CD4-positive, alpha-beta T cell treated with Interleukin-1 beta for 1 hour (primary cell): ENCODE measurements at regions not wholly inside any gene's neighbourhood (a gene's known extent, or its start where the extent isn't known, plus 50 kb on each side); places are given as distances from the start of the nearest gene placed in this dataset.

ENCODE experiments used
- DNase-seq, 2 donors: peaks; one replicate each; pipeline ENCODE4 v3.0.0-alpha.2; 2020 to 2022

GRCh38 chr6:14031516-14031915 is 86.1 kb upstream of the CD83 start:
- DNase-seq, result no peak

DNA sequence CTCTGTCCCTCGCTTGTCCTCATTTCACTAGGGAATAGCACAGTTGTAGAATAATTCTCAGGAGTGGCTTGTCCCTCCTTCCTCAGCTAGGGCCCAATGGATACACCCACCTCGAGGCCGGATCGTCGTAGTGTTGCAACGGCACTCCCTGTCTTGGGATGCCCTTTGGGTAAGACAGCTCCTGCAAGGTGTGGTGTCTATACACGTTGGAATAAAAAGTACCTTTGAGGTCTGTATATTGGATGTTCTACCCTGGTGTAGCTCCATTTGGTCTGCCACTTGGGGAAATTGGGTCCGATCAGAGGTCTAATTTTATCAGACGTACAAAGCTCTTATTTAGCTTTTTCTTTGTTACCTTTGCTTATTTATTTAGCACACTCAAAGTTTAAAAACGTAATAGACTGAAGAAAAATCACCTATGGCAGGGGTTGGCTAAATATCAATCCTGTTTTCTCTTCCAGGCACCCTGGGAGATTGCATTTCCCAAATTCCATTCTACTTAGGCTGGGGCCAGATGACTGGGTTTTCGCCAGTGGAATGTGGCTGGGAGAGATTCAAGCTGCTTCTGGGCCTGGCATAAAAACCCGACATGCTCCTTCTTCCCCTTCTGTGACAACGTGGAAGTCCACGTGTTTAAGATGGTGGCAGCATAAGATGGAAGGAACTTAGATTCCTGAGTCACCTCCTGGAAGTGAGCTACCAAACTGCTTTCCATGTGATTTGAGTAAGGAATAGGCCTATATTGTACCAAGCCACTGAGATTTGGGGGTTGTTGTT is 82.3 kb upstream of the CD83 start:
- DNase-seq, result no peak

GRCh38 chr6:14035874-14036273 is 81.7 kb upstream of the CD83 start:
- no peak for DNase-seq

- DNase-seq, result no peak
These were observed 80.7 kb upstream of the CD83 start for GRCh38 chr6:14036911-14037310.

DNA sequence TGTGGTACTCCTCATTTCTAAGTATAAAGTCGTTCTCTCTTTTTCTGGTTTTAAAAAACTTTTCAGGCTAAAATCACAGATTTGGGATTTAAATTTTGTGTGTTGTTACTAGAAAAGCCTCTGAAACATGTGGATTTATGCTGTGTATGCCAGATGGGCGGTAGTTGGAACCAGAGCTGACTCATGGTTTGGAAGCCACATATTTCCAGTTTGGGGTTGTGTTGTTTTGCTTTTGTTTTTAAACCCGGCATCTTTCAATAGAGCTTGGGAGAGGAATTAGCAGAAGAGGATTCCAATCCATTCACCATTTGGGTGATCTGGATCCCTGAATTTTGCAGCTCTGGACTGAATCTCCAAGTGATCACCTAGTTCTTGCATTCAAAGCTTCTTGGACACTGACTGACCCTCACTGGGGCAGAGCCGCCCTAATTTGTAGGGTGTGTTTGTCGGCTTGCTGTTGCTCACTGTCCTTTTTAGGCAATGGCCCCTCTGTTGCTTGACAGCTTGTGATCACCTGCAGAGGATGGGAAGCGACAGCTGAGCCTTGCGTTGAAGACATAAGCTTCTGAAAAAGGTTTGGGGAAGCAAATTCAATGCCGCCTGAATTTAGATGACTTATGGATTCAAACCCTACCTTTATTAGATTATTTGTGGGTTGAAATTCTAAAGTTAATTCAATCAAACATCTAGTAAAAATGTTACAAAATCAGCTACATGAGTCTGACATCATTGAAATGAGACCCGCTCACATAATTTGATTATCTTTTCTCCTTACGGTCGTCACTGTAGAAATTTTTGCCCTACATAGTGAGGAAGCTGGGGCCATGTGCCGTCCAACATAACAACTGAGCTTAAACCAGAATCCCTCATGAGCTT is 79.9 kb upstream of the CD83 start:
- no peak for DNase-seq

DNA sequence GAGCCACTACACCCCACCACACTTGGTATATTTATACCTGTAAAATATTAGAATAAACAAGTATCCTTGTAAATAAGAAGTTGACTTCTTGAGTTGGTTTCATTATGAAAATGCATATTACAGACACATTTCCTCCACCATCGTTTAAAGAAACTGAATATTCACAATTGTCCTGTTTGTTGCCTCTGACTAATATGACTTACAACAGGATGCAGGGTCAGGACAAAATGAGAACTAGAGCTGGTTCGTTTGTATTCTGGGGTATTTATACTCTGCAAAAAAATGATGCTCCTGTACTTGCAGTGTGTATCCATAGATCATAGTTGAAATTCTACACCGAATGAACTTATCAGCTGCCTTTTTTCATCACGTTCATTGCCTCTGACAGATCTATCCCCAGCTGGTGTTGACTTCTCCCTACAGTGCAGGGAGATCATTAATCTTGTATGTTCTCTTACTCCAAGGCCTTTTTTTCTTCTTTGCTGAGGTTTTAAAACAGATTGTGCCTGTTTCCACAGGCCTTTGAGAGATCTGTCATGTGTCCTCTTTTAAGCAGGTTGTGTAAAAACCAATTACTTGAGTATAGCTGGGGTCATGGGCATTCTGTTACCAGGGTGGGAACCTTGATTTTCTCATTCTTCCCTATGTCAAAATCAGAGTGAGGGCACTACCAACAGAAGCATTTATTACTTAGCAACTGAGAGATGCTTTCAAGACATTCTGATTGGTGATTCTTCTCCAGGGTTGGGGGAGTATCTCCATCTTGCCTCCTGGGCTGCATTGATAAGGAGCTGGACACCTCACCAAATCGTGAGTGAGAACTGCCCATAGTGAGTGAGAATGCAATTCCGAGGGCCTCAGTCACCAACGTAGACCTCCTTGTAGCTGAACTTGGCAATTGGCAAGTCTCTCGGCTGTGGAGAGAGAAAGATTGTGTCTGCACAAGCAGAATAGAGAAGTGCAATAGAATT is 78.8 kb upstream of the CD83 start:
- DNase-seq, result no peak

DNA sequence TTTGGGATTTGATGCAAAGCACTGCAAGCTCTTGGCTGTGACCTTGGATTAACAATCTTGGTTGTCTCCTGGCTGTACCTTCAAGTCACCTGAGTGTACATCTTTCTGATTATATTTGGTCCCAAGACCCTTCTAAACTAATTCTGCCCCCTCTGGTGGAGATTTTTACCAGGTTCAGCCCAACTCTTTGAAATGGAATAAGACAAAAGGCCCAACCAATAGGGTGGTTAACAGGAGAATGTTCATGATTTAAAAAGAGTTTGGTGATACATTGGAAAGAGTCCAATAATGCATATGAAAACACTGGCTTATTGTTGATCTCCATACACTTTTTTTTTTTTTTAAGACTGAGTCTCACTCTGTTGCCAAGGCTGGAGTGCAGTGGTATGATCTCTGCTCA is 77.5 kb upstream of the CD83 start:
- no peak for DNase-seq

- DNase-seq, result peak; percentile 31 to 46
These were observed 71.0 kb upstream of the CD83 start for GRCh38 chr6:14046476-14047068.

DNA sequence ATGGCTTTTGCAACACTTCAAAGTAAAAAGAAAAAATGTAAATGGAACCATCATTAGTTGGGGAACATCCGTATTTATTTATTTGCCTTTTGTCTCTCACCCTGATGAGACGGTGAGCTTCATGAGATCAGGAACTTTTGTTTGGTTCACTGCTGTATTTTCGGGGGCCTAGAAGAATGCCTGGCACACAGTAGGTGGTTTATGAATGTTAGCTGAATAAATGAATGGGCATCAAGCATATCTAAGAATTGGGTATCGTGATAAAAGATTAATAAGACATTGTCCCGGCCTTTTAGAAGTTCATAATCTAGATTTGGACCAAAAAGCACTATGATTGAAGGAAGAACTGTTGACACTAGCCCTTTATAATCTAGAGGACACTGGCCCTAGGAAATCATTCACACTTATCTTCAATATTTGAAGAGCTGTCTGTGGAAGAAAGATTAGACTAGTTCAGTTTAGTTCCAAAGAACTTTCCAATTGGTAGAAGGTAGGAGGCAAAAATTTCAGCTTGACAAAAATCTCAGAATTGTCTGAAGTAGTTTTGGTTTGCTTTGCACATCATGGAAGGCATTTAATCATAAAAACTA is 70.3 kb upstream of the CD83 start:
- DNase-seq, result no peak

- DNase-seq, result no peak
These were observed 68.7 kb upstream of the CD83 start for GRCh38 chr6:14048837-14049236.

GRCh38 chr6:14051355-14051754 is 66.2 kb upstream of the CD83 start:
- DNase-seq, result no peak

DNA sequence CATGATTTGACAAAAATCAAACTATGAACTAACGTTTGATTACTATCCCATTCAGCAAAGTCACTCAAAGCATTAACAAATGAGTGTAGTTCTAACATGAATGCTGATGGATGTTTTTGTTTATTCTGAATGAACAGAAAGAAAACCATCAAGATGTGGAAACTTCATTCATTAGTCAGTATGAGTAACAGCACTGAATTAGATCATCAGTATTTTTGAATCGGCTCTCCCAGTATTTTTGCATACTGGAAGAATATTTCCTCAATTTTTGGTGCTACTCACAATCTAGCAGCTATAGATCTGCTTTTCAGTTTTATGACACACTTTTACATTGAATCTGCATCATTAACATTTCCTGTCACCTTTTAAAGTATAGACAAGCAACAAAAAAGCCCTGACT is 63.8 kb upstream of the CD83 start:
- DNase-seq, result no peak

DNA sequence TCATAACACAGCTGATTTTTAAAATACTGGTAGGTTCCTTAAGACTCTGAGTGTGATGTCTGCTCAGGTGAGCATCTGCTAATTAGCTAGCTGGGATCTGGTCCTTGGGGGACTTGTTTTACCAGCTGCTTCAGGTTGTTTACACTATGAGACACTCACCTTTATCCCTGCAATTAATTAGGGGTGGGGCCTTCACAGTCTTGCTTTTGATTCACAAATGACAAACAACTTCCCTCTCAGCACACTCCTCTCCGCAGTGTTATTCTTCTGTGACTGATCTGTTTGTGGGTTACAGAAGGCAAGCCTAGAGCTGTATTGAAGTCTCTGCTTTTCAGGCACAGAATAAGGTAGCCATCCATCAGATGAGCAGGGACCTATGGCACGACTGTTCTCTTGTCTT is 62.0 kb upstream of the CD83 start:
- no peak for DNase-seq

DNA sequence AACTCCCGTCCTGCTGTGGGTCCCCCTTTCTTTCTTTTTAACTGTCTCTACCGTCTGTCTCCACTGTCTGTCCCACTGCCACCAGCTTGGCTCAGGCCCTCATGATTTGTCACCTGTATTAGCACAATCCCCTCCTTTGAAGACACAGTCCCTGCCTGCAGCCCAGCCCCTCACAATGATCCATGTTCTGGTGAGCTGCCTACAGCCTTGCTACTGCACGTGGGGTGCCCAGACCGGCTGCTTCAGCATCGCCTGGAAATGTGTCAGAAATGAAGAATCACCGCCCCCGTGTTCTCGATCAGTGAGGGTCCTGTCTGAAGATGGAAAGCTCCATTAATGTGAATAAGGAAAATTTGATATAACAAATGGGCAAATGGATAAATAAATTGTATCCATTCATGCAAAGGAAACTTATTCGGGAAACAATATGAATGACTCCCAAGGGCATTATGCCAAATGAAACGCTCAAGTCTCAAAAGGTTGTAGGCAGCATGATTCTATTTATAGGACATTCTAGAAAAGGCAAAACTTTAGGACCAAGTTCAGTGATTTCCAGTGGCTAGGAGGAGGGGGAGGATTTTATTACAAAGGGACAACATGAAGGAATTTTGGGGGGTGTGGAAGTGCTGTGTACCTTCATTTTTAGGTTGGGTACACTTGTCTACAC is 59.4 kb upstream of the CD83 start:
- no peak for DNase-seq

DNA sequence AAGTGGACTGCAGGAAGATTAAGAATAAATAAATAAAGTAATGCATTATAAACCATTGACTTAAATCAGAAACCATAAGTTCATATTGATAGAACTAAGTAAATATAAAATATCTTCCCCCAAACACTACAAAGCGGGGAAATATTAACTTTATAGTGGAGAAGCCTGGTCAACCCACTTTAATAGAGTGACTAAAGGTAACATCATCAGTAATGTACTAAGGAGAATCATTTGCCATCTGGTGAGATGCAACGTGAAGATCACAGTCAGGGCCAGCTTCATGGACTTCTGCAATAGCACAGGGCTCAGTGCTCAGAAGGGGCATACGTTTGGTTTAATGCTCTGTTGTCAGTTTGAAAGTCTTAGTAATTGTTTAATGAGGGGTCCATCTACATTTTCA is 58.8 kb upstream of the CD83 start:
- no peak for DNase-seq

GRCh38 chr6:14059791-14060436 is 57.7 kb upstream of the CD83 start:
- DNase-seq, result no peak

DNA sequence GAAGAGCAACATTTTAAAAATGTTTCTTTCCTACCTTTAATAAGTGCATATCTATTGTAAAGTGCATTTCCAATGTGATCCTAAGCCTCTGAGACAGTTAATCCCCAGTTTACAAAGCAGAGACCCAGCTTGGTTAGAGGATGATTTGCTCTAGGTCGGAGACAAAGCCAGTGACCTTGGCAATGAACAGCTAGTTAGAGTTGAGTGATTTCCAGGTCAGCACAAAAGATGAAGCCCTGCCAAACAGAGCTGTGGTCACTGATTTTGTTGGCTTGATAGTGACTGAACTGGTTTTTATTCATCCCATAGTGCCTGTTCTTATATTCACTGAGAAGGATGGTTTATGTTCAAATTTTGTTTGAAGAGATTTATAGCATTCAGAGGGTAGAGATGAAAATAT is 56.6 kb upstream of the CD83 start:
- DNase-seq, result no peak

- DNase-seq, result no peak
These were observed 55.9 kb upstream of the CD83 start for GRCh38 chr6:14061643-14062042.

DNA sequence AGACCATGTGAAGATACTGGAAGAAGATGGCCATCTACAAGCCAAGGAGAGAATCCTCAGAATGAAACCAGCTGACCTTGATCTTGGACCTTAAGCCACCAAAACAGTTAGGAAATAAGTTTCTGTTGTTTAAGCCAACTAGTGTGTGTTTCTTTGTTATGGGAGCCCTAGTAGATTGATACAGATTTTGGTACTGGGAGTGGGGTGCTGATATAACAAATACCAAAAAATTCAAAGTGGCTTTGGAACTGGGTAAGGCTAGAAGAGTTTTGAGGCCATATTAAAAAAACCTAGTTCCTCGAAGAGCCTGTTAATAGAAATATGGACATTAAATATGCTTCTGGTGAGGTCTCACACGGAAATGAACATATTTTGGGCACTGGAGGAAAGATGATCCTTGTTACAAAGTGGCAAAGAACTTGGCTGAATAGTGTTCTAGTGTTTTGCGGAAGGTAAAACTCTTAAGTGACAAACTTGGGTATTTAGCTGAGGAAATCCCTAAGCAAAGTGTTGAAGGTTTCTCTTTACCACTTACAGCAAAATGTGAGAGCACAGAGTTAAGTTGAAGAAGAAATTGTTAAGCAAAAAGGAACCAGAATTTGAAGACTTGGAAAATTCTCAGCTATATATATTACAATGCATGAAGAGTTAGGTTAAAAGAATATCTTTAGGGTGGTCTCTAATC is 55.1 kb upstream of the CD83 start:
- no peak for DNase-seq

- DNase-seq, result no peak
These were observed 53.8 kb upstream of the CD83 start for GRCh38 chr6:14063756-14064155.

- no peak for DNase-seq
These were observed 52.2 kb upstream of the CD83 start for GRCh38 chr6:14065350-14065749.
